GM23338 (cell line): ENCODE measurements at regions not wholly inside any gene's neighbourhood (a gene's known extent, or its start where the extent isn't known, plus 50 kb on each side); places are given as distances from the start of the nearest gene placed in this dataset.

ENCODE experiments used
- ATAC-seq: fragments of 200-7000 bp; cut with Tn5 transposase; 3 replicates; pipeline ENCODE4 v1.9.1; 2020
- DNase-seq: peaks from one replicate; pipeline ENCODE4 v3.0.0-alpha.2; 2015; ENCODE audit warnings: low spot score
- H2AFZ ChIP-seq: fragments of 200-600 bp; sonication (generic); 2 replicates; pipeline ENCODE4 v1.8.0; 2016; ENCODE audit warnings: antibody characterized with exemption, mild to moderate bottlenecking, moderate library complexity
- H3F3A ChIP-seq: fragments of 200-600 bp; sonication (generic); replicated peaks from 2 replicates; pipeline ENCODE4 v1.8.0; 2017; ENCODE audit warnings: antibody characterized with exemption, mixed run types, low read depth
- H3K27ac ChIP-seq: fragments of 200-600 bp; sonication (generic); 2 replicates; pipeline ENCODE4 v1.6.1; 2016; ENCODE audit warnings: low read depth
- H3K27me3 ChIP-seq: fragments of 200-600 bp; sonication (generic); 2 replicates; pipeline ENCODE4 v1.8.0; 2016; ENCODE audit warnings: mild to moderate bottlenecking, mixed run types, moderate library complexity; ENCODE audit not compliant: insufficient read depth
- H3K36me3 ChIP-seq: fragments of 200-600 bp; sonication (generic); 2 replicates; pipeline ENCODE4 v1.8.0; 2016; ENCODE audit warnings: mild to moderate bottlenecking; ENCODE audit not compliant: insufficient read depth
- H3K4me1 ChIP-seq: fragments of 200-600 bp; sonication (generic); 2 replicates; pipeline ENCODE4 v1.8.0; 2016; ENCODE audit warnings: mild to moderate bottlenecking, moderate library complexity; ENCODE audit not compliant: insufficient read depth
- H3K4me2 ChIP-seq: fragments of 200-600 bp; sonication (generic); 2 replicates; pipeline ENCODE4 v1.7.1; 2017; ENCODE audit warnings: mixed run types
- H3K4me3 ChIP-seq: fragments of 200-600 bp; sonication (generic); 2 replicates; pipeline ENCODE4 v1.6.1; 2016; ENCODE audit warnings: mixed run types
- H3K79me2 ChIP-seq: fragments of 200-600 bp; sonication (generic); replicated peaks from 2 replicates; pipeline ENCODE4 v1.8.0; 2017; ENCODE audit warnings: mild to moderate bottlenecking; ENCODE audit not compliant: insufficient read depth
- H3K9me2 ChIP-seq: fragments of 200-600 bp; sonication (generic); 2 replicates; pipeline ENCODE4 v1.8.0; 2017; ENCODE audit not compliant: insufficient read depth
- H4K20me1 ChIP-seq: fragments of 200-600 bp; sonication (generic); replicated peaks from 2 replicates; pipeline ENCODE4 v1.8.0; 2017; ENCODE audit warnings: mild to moderate bottlenecking; ENCODE audit not compliant: insufficient read depth
- H3K27ac Mint-ChIP-seq: 2 replicates; pipeline ENCODE4 v1.8.0; 2020; ENCODE audit warnings: inconsistent platforms, mild to moderate bottlenecking, moderate library complexity, mixed read lengths
- H3K27me3 Mint-ChIP-seq: 3 replicates; pipeline ENCODE4 v1.8.0; 2022; ENCODE audit warnings: low read depth, mild to moderate bottlenecking, moderate library complexity, mixed read lengths, inconsistent platforms; ENCODE audit not compliant: insufficient read depth, poor library complexity
- H3K36me3 Mint-ChIP-seq: 3 replicates; pipeline ENCODE4 v1.8.0; 2021; ENCODE audit warnings: low read depth, mild to moderate bottlenecking, inconsistent platforms, moderate library complexity, mixed read lengths
- H3K4me1 Mint-ChIP-seq: 3 replicates; pipeline ENCODE4 v1.8.0; 2020; ENCODE audit warnings: mild to moderate bottlenecking, inconsistent platforms, mixed read lengths
- H3K4me3 Mint-ChIP-seq: 3 replicates; pipeline ENCODE4 v1.8.0; 2021; ENCODE audit warnings: moderate library complexity, mild to moderate bottlenecking, inconsistent platforms, mixed read lengths
- H3K9me3 Mint-ChIP-seq: 3 replicates; pipeline ENCODE4 v1.8.0; 2020; ENCODE audit warnings: moderate library complexity, mild to moderate bottlenecking, inconsistent platforms, mixed read lengths
- CREB1 ChIP-seq: fragments of 250-450 bp; sonication (Bioruptor Pico); IDR thresholded peaks from 2 replicates; pipeline ENCODE4 v1.5.0; 2020; ENCODE audit warnings: low read depth, mild to moderate bottlenecking, moderate library complexity
- EZH2 ChIP-seq: fragments of 200-600 bp; sonication (generic); IDR thresholded peaks from one replicate; pipeline ENCODE4 v1.8.0; 2017; ENCODE audit warnings: antibody characterized with exemption, mild to moderate bottlenecking, low read depth; ENCODE audit not compliant: unreplicated experiment
- EZH2phosphoT487 ChIP-seq: fragments of 200-600 bp; sonication (generic); IDR thresholded peaks from one replicate; pipeline ENCODE4 v1.8.1; 2018; ENCODE audit warnings: antibody characterized with exemption; ENCODE audit not compliant: unreplicated experiment
- JUNB ChIP-seq: IDR thresholded peaks from one replicate; pipeline ENCODE4 v1.6.1; 2016; ENCODE audit warnings: antibody characterized with exemption; ENCODE audit not compliant: unreplicated experiment
- POLR2AphosphoS5 ChIP-seq: IDR thresholded peaks from 2 replicates; pipeline ENCODE4 v1.6.1; 2016; ENCODE audit warnings: antibody characterized with exemption, low read depth
- STAT1 ChIP-seq: IDR thresholded peaks from one replicate; pipeline ENCODE4 v1.6.1; 2016; ENCODE audit warnings: antibody characterized with exemption; ENCODE audit not compliant: unreplicated experiment
- ZNF114 ChIP-seq: fragments of 250-450 bp; sonication (Bioruptor Pico); IDR thresholded peaks from 2 replicates; pipeline ENCODE4 v1.5.0; 2020; ENCODE audit warnings: mild to moderate bottlenecking, moderate library complexity
- ZNF331 ChIP-seq: fragments of 250-450 bp; sonication (Bioruptor Pico); IDR thresholded peaks from 2 replicates; pipeline ENCODE4 v1.5.0; 2020; ENCODE audit warnings: low read depth, mild to moderate bottlenecking, moderate library complexity
- TF ChIP-seq, protein P1 (sequence below): fragments of 250-450 bp; sonication (Bioruptor Pico); IDR thresholded peaks from 2 replicates; pipeline ENCODE4 v1.5.0; 2020; ENCODE audit warnings: mild to moderate bottlenecking, moderate library complexity
- TF ChIP-seq, protein P2 (sequence below), 2 experiments: fragments of 200-600 bp in 1 of 2; sonication (generic) in 1 of 2; conservative IDR thresholded peaks; 2 replicates each; pipeline versions ENCODE4 v1.5.1 to v1.6.1; 2016 to 2017; ENCODE audit warnings: antibody characterized with exemption in 2 of 2, low read depth in 2 of 2, mild to moderate bottlenecking in 2 of 2, moderate library complexity in 1 of 2
- TF ChIP-seq, protein P3 (sequence below): IDR thresholded peaks from 2 replicates; pipeline ENCODE4 v1.6.1; 2016; ENCODE audit warnings: antibody characterized with exemption

- Histone ChIP-seq H3K4me2 (no peak overlapping the region), H4K20me1 (no peaks in the 10 kb centered on the region), H3F3A (no peaks in the 10 kb centered on the region), H3K4me3 (no peak overlapping the region), H3K27ac (no peak overlapping the region), H3K36me3 (no peaks in the 10 kb centered on the region), H3K27me3 (no peaks in the 10 kb centered on the region), H3K4me1 (0 out of 2 replicates have a peak, but pooled peaks cover under 1% of the 10 kb centered on the region), H3K79me2 (no peaks in the 10 kb centered on the region), H2AFZ (peak overlapping the region; percentile 80; the same call in 1 of the 2 replicates), H3K9me2 (no peaks in the 10 kb centered on the region)
- no peak for TF ChIP-seq ZNF331
- no peak for TF ChIP-seq STAT1
- no peak for TF ChIP-seq CREB1 (CRISPR knock-in tag)
- no peak for TF ChIP-seq EZH2phosphoT487
- TF ChIP-seq ZNF114 = no peak
- no peak for TF ChIP-seq EZH2
- TF ChIP-seq JUNB = no peak
- no peak for TF ChIP-seq POLR2AphosphoS5
- TF ChIP-seq, protein P1, sequence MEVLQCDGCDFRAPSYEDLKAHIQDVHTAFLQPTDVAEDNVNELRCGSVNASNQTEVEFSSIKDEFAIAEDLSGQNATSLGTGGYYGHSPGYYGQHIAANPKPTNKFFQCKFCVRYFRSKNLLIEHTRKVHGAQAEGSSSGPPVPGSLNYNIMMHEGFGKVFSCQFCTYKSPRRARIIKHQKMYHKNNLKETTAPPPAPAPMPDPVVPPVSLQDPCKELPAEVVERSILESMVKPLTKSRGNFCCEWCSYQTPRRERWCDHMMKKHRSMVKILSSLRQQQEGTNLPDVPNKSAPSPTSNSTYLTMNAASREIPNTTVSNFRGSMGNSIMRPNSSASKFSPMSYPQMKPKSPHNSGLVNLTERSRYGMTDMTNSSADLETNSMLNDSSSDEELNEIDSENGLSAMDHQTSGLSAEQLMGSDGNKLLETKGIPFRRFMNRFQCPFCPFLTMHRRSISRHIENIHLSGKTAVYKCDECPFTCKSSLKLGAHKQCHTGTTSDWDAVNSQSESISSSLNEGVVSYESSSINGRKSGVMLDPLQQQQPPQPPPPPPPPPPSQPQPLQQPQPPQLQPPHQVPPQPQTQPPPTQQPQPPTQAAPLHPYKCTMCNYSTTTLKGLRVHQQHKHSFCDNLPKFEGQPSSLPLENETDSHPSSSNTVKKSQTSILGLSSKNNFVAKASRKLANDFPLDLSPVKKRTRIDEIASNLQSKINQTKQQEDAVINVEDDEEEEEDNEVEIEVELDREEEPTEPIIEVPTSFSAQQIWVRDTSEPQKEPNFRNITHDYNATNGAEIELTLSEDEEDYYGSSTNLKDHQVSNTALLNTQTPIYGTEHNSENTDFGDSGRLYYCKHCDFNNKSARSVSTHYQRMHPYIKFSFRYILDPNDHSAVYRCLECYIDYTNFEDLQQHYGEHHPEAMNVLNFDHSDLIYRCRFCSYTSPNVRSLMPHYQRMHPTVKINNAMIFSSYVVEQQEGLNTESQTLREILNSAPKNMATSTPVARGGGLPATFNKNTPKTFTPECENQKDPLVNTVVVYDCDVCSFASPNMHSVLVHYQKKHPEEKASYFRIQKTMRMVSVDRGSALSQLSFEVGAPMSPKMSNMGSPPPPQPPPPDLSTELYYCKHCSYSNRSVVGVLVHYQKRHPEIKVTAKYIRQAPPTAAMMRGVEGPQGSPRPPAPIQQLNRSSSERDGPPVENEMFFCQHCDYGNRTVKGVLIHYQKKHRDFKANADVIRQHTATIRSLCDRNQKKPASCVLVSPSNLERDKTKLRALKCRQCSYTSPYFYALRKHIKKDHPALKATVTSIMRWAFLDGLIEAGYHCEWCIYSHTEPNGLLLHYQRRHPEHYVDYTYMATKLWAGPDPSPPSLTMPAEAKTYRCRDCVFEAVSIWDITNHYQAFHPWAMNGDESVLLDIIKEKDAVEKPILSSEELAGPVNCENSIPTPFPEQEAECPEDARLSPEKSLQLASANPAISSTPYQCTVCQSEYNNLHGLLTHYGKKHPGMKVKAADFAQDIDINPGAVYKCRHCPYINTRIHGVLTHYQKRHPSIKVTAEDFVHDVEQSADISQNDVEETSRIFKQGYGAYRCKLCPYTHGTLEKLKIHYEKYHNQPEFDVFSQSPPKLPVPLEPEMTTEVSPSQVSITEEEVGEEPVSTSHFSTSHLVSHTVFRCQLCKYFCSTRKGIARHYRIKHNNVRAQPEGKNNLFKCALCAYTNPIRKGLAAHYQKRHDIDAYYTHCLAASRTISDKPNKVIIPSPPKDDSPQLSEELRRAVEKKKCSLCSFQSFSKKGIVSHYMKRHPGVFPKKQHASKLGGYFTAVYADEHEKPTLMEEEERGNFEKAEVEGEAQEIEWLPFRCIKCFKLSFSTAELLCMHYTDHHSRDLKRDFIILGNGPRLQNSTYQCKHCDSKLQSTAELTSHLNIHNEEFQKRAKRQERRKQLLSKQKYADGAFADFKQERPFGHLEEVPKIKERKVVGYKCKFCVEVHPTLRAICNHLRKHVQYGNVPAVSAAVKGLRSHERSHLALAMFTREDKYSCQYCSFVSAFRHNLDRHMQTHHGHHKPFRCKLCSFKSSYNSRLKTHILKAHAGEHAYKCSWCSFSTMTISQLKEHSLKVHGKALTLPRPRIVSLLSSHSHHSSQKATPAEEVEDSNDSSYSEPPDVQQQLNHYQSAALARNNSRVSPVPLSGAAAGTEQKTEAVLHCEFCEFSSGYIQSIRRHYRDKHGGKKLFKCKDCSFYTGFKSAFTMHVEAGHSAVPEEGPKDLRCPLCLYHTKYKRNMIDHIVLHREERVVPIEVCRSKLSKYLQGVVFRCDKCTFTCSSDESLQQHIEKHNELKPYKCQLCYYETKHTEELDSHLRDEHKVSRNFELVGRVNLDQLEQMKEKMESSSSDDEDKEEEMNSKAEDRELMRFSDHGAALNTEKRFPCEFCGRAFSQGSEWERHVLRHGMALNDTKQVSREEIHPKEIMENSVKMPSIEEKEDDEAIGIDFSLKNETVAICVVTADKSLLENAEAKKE = no peak
- TF ChIP-seq, protein P2, sequence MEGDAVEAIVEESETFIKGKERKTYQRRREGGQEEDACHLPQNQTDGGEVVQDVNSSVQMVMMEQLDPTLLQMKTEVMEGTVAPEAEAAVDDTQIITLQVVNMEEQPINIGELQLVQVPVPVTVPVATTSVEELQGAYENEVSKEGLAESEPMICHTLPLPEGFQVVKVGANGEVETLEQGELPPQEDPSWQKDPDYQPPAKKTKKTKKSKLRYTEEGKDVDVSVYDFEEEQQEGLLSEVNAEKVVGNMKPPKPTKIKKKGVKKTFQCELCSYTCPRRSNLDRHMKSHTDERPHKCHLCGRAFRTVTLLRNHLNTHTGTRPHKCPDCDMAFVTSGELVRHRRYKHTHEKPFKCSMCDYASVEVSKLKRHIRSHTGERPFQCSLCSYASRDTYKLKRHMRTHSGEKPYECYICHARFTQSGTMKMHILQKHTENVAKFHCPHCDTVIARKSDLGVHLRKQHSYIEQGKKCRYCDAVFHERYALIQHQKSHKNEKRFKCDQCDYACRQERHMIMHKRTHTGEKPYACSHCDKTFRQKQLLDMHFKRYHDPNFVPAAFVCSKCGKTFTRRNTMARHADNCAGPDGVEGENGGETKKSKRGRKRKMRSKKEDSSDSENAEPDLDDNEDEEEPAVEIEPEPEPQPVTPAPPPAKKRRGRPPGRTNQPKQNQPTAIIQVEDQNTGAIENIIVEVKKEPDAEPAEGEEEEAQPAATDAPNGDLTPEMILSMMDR (conservative IDR thresholded peaks at IDR 0.05; ENCODE audit: low read depth in 2 of 2) = no peak
- TF ChIP-seq, protein P3, sequence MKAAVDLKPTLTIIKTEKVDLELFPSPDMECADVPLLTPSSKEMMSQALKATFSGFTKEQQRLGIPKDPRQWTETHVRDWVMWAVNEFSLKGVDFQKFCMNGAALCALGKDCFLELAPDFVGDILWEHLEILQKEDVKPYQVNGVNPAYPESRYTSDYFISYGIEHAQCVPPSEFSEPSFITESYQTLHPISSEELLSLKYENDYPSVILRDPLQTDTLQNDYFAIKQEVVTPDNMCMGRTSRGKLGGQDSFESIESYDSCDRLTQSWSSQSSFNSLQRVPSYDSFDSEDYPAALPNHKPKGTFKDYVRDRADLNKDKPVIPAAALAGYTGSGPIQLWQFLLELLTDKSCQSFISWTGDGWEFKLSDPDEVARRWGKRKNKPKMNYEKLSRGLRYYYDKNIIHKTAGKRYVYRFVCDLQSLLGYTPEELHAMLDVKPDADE = no peak
- Mint-ChIP-seq H3K27ac (no peak overlapping the region), H3K4me1 (no peaks in the 10 kb centered on the region), H3K4me3 (no peak overlapping the region), H3K36me3 (no peaks in the 10 kb centered on the region), H3K9me3 (peaks cover 4% of the 10 kb centered on the region; the same call in 1 of the 3 replicates), H3K27me3 (no peaks in the 10 kb centered on the region)
- DNase-seq (no peak), ATAC-seq (no peak)
Observed at GRCh38 chr5:110909415-110909814, 162.1 kb upstream of the TSLP start.
